ENCODE measurements at regions not wholly inside any gene's neighbourhood (a gene's known extent, or its start where the extent isn't known, plus 50 kb on each side); places are given as distances from the start of the nearest gene placed in this dataset.
A peak's percentile ranks its signal among the peaks of the same experiment; 100 is the strongest.
"Not testable (repeated sequence)": the region's sequence is repeated elsewhere in the genome, so short reads cannot be mapped to it uniquely, and the experiment has no call there.

DNA sequence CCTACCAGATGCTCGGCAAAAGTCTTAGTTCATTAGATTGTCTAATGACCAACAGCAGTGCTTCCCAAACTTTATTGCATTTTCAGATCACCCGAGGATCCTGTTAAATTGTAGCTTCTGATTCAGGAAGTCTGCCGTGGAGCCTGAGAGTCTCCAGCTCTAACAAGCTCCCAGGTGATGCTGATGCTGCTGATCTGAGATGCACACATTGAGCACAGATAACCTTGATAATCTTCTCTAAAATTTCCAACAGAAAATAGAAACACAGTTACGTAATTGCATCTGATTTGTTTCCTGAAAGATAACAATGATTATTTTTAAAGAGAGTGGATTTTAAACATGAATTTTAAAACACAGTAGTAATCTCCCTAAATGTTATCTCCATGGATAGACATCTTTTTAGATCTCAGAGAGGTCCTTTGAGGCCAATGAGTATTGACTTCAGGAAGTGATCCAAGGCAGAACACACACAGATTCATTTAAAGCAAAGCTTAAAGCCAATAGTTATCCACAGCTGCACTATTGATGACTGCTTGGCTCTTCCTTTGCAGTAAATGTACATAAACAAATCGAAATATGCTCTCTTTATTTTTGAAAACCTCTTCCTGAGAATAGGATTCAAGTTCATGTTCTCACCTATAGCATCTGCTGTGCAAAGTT, 122.8 kb upstream of the TNPO1 start:
- no peak for DNase-seq (ENCODE audit: extremely low read depth, low read depth)

DNA sequence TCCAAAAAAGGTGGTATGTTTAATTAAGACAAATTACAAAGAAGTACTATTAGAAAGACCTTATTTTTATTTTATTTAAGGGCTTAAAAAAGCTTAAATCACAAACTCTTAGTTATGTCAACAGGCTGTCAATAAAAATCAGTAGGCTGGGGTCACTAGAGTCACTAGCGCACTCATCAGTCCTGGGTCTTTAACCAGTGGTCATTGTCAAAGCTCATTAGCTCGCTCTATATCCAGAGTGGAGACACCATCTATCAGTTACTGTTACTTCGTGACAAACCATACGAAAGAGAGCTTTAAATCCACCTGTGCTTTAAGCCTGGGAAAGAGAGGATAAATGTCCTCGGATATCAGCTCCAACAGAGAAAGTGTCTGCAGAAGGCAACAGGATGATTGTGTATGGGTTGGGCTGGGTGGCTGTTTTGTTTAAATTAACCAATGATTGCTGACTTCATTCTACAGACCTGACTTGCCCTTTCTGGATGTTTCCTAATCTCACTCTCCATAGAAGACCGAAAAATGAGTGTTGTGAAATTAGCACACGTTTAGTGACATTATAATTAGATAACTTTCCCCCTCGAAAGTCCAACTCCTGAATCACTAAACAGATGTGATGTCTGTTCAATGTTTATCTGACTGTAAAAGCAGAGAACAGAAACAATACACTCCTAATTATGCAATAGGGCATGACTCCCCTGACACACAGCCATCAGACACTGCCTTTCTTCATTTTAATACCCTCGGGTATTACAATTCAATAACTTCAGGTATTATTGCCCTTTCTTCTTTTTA, 123.6 kb upstream of the TNPO1 start:
- no peak for DNase-seq (ENCODE audit: extremely low read depth, low read depth)

DNA sequence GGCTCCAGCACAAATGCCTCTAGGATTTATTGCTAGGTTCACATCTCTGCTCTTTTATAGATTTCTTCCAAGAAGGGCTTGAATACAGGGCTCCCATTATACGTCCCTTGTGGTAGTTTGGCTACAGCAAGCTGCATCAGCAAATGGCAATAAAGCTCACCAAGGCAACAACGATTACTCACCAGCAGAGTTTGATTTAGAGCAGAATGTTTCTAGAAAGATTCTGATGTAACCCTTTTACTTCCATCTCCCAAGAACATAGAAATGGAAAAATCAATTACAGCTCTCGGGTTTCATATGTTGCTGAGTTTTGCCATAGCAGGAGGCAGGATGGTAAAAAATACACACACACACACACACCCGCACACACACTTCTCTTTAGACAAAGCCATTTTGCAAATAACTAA, 124.2 kb upstream of the TNPO1 start:
- DNase-seq (ENCODE audit: extremely low read depth, low read depth), result no peak

DNA sequence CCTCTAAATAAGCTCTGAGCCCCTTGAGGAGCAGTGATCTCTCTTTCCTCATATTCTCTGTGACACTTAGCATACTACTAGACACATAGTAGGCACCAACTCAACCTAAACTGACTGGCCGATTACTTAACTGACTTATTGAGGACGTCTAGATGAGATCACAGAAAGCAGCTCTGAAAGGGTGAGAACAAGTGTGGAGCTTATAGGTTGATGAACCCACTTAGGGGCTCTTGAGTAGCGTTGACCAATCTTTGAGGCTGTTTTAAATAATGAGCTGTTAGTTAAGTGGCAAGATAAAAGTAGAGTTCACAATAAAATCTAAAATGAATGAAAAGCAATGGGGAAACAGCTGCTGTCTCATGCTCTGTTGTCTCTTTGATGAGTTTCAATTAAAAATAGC, 124.7 kb upstream of the TNPO1 start:
- DNase-seq (ENCODE audit: extremely low read depth, low read depth), result no peak

DNA sequence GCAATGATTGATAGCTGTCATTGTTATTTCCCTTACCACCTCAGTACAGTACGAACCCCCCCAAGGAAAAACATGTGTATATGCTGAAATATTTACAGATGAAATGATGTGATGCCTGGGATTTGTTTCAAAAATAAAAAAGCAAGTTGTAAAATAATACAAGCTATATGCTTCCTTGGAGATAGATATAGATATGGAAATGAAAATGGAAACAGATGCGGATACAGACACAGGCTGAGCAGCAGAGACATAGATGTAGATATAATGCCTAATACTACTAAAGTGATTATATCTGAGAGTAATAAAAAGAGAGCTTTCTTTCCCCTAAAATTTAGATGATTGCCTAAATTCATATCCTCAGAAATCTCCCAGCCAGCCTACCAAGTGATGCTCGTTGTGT, 127.5 kb upstream of the TNPO1 start:
- DNase-seq (ENCODE audit: extremely low read depth, low read depth), result no peak

DNA sequence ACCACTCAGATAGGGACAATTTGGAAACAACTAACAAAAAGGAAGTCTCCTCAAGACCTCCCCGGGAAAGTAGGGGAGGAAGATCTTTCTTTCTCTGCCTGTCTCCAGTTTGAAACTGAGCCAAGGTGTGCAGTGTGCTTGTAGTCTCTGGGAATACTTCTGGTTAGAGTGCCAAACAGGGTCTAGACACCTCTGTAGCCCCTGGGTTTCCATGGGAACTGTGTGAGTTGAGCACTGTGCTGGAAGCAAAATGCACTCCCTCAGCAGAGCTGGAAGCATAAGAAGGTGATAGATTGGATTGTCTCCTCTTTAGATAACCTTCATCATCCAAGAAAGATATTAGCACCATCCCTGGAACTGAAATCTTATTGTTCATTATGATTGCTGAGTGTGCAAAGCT, 129.2 kb upstream of the TNPO1 start:
- no peak for DNase-seq (ENCODE audit: extremely low read depth, low read depth)

DNA sequence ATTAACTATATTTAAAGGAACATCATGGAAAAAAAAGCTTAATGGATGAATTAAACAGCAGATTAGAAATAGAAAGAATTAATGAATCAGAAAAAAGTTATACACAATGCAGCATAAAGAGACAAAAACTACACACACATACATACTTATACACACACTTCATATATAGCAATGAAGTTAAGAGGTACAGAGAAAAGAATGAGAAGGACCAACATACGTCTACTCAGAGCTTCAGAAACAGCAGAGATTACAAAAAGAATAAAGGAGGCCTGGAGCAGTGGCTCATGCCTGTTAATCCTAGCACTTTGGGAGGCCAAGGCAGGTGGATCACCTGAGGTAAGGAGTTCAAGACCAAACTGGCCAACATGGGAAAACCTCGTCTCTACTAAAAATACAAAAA, 133.9 kb upstream of the TNPO1 start:
- no peak for DNase-seq (ENCODE audit: extremely low read depth, low read depth)

DNA sequence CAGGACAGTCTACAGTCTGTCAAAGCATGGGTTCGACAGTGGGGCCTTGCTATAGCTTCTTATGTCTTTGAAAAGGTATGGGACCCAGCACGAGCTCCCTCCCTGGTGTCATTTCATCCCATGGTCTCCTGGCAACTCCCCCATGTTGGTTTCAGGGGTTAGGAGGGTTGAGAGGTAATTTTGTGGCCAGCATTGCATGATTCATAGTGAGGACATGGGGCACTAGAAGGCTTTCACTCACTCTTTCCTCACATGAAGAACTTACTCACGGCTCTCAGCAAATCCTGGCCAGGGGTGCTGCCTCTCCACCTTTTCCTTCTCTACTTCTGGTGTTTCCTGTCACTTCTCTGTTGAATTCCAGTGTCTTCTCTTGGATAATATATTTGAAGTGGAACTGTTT, 134.7 kb upstream of the TNPO1 start:
- no peak for DNase-seq (ENCODE audit: extremely low read depth, low read depth)

DNA sequence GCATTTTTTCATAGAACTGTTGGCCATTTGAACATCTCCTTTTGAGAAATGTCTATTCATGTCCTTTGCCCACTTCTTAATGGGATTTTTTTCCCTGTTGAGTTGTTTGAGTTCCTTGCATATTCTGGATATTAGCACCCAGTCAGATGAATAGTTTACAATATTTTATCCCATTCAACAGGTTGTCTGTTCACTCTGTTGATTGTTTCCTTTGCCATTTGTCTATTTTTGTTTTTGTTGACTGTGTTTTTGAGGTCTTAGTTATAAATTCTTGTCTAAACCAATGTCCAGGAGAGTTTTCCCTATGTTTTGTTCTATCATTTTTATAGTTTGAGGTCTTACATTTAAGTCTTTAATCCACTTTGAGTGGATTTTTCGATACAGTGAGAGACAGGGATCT, 139.0 kb upstream of the TNPO1 start:
- DNase-seq (ENCODE audit: extremely low read depth, low read depth), result no peak

DNA sequence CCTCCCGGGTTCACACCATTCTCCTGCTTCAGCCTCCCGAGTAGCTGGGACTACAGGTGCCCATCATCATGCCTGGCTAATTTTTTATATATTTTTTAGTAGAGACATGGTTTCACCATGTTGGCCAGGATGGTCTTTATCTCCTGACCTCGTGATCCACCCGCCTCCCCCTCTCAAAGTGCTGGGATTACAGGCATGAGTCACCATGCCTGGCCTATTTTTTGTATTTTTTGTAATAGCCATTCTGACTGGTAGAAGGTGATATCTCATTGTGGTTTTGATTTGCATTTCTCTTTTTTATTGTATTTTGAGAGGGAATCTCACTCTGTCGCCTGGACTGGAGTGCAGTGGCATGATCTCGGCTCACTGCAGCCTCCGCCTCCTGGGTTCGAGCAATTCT, 139.6 kb upstream of the TNPO1 start:
- not testable (repeated sequence) for DNase-seq (ENCODE audit: extremely low read depth, low read depth)

DNA sequence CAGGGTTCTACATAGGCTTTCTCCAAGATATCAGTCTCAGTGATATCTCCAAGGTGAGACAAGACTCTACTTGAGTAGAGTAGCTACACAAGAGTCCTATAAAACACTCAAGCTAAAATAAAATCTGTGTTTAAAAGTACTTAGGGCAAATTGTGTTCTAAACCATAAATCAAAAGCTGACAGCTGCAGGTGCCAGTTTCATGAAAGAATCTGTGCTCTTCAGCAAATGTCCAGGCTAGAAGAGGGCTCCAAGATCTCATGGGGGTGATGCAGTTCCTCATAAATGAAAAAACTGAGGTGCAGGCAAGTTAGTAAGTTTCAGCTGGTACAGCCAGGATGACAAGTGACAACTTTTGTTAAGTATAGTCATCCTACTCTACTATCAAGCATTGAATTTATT, 142.8 kb upstream of the TNPO1 start:
- no peak for DNase-seq (ENCODE audit: extremely low read depth, low read depth)

DNA sequence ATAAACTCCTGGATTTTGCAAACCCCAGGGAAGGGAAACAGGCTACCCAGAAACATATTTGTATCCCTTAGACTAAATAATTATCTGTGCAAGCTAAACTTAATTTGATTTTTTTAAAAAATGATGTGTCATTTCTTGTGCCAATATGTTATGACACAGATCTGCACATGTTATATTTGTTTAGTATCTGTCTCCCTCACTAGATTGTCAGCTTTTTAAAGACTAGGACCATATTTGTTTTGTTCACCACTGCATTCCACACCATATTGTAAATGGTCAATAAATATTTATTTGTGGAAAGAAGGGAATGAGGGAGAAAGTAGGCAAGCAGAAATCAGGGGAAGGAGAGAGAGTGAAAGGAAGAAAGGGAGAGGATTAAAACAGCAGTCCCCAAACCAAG, 143.3 kb upstream of the TNPO1 start:
- peak; percentile 25 for DNase-seq (ENCODE audit: extremely low read depth, low read depth)

DNA sequence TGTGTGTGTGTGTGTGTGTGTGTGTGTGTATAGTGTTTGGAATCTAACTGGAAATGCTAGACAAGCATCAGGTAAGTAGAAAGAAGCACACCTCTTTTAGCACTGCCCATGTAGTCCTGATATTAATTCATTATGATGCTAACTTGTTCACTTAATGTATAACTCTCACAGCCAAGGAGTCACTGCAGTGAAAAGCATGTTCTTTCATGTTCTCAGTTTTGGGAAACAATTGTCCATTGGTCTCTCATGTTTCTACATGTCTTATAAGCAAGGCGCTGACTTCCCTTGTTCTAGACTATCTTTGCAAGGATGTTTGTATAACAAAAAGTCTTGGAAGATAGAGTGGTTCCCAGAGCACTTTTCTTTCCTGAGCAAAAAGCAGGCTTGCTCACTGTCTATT, 148.8 kb upstream of the TNPO1 start:
- no peak for DNase-seq (ENCODE audit: extremely low read depth, low read depth)

DNA sequence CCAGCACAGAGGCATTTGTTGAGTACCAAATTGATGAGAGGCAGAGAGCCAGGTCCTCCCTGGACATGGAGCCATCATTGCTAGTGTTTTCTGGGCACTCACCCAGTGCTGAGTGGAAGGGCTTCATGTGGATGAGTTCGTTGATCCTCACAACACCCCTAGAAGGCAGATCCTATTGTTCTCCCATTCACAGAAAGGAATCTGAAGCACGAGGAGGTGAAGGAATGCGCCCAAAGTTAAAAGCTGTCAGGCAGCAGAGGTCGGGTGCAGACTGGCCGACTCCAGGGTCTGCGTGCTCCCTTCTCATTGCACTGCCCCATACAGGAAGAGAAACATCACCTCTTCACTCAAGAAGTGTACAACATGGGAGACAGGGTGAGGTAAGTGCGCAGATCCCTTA, 153.5 kb upstream of the TNPO1 start:
- DNase-seq (ENCODE audit: extremely low read depth, low read depth), result no peak

DNA sequence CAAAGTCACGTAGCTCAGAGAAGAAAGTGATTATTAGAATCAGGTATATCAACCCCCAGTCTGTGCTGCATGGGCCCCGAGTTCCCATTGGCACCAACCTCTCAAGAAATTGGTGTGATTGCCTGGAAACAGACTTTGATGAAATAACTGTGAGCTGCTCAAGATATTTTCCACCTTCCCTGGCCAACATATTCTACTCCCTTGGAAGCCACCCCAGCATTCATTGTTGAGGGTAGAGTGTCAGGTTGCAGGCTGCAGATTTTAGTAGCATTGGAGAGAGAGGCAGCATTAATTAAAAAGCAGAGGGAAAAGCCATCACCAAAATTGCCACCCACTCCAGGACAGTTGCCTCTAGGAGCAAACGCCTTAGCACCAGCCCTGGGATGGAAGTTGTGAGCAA, 154.2 kb upstream of the TNPO1 start:
- DNase-seq (ENCODE audit: extremely low read depth, low read depth), result no peak

DNA sequence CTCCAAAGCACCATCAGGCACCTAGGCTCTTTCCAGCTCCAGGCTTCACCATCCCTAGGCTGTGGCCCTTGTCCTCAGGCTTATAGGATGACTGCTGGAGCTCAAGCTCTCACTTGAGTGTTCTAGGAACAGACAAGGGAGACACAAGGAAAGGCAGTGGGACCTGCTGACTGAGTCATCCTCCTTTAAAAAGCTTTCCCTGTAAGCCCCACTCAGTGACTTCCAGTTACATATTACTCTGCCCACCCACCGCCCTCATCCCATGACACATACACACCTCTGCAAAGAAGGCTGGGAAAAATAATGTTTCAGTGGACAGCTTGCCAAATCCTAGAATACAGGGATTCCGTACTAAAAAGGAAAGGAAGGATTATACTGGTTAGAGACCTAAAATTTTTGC, 154.2 kb upstream of the ZNF366 start:
- no peak for DNase-seq (ENCODE audit: extremely low read depth, low read depth)

DNA sequence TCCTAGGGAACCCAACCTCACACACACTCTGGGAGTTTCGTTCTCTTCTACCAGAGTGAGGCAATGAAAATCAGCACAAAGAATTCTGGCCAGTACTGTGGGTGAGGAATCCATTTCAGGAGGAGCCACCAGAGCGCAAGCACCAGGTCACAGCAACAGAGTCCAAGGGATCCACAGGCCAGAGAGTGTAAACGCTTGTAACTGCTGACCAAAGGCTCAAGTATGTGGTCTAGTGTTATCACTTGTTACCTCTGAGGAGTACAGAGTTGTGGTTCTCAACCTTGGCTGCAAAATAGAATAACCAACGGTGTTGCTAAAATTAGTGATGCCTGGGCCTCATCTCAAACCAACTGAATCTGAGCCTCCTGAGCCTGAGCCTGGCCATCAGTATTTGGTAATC, 152.5 kb upstream of the ZNF366 start:
- DNase-seq (ENCODE audit: extremely low read depth, low read depth), result no peak

DNA sequence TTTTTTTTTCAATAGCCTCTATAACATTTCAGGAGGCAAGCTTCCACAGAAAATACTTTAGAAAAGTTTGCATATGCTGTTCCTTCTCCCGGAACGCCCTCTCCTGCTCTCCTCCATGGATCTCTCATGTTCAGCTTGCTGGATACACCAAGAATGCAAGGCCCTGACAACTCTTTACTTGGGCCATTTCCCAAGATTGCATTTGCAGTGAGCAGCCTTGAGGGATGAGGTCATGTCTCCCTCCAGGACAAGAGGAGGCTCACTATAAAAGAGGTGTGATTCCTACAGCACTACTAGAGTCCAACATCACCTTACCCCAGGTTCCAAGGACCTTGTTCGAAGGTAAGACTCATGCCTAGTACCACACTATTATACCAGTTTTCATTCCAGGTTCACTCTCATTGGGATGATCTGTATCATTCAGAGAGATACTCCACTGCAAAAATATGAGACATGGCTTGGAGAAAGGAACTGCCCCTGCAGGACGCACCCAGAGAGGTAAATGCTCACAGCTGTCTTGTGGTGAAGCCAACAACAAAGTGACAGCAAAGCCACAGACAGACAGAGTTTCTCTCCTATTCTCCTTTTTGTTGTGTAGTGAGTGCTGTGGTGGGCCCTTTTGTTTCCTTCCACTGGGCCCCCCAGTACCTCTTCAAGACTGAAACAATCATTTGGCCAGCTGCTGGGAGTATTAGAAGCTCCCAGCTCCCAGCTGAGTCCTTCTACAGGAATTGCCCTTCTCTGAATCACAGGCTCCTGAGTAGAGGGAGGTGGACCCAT, 151.7 kb upstream of the ZNF366 start:
- no peak for DNase-seq (ENCODE audit: extremely low read depth, low read depth)

DNA sequence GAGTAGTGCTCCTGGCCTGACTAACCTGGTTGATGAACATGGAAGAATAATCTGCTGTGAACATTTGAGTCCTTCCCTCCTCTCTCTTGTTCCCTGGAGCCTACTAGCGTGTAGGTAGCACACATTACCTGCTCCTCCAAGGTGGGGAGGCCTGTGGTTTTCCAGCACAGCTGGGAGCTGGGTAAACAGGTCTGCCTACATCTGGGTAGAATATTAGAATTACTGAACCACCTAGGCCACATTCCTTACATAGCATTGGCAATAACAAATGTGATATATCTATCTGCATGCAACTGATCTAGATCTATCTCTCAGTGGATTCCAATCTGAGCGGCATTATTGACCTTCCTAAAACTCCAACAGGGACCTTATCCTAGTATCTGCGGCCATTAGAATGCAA, 151.0 kb upstream of the ZNF366 start:
- DNase-seq (ENCODE audit: extremely low read depth, low read depth), result no peak

DNA sequence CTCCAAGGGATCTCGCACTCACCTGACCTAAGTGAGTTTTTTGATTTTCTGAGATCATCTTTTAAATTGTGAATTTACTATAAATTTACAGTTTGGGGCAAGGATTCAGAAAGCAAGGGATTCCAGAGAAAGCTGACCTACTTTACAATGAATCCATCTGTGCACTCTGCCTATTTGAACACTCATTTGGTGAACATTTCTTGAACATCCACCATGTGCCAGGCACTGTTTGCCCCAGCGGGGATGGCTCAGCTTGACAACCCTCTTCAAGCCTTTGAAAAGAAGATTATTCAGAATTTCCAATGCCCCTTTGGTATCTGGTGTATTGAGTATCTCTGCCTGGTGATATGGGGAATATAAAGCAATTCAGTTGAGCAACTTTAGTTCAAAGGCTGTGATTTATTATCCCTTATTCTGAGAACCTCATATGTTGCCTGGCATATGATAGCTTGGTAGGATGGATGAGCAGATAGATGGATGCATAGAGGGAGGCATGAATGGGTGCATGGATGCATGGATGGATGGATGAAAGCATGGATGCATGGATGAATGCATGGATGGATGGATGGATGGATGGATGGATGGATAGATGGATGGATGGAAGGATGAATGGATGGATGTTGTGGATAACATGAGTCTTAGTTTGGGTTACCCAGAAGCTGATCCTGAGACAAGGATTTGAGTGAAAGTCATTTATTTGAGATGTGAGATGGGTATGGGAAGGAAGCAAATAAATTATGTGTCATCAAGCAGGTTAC, 149.7 kb upstream of the ZNF366 start:
- no peak for DNase-seq (ENCODE audit: extremely low read depth, low read depth)

DNA sequence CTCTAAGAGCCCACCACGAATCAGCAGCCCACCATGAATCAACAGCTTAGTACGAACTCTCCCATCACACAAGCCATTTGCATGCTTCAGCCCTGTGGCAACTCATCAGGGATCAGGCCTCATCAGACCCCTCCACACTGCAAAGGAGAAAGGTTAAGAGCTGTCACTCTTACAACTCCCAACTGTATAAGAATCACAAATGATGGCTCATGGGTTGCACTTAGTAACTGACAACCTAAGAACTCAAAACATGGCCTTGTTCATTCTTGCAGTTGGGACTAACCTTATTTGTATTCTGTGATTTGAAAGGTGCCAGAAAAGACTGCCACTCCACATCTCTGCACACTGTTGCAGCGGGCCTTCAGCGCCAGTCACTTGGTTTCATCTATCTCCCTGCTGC, 149.1 kb upstream of the ZNF366 start:
- DNase-seq (ENCODE audit: extremely low read depth, low read depth), result no peak
